Neutrophil (primary cell): ENCODE measurements at regions not wholly inside any gene's neighbourhood (a gene's known extent, or its start where the extent isn't known, plus 50 kb on each side); places are given as distances from the start of the nearest gene placed in this dataset.

ENCODE experiments used
- H3K27ac ChIP-seq: fragments of 200-600 bp; sonication (generic); 2 replicates; pipeline ENCODE4 v1.5.1; 2016; ENCODE audit warnings: mild to moderate bottlenecking, moderate library complexity
- H3K27me3 ChIP-seq: fragments of 200-600 bp; sonication (generic); 2 replicates; pipeline ENCODE4 v1.6.0; 2016; ENCODE audit warnings: mild to moderate bottlenecking
- H3K36me3 ChIP-seq: fragments of 200-600 bp; sonication (generic); 2 replicates; pipeline ENCODE4 v1.5.1; 2017
- H3K4me1 ChIP-seq, 2 experiments: fragments of 200-600 bp in 1 of 2; sonication (generic) in 1 of 2; 1 replicate in 1 of 2; 2 replicates in 1 of 2; pipeline versions ENCODE4 v1.5.1 to v1.6.1; 2013 to 2016; ENCODE audit warnings: low read depth in 1 of 2, low read length in 1 of 2, mild to moderate bottlenecking in 1 of 2, moderate library complexity in 1 of 2; ENCODE audit not compliant: control insufficient read depth in 1 of 2, insufficient read depth in 1 of 2
- H3K4me3 ChIP-seq, 2 experiments: fragments of 200-600 bp in 1 of 2; sonication (generic) in 1 of 2; 1 replicate in 1 of 2; 2 replicates in 1 of 2; pipeline ENCODE4 v1.5.1; 2013 to 2016; ENCODE audit warnings: low read depth in 1 of 2, low read length in 1 of 2, mild to moderate bottlenecking in 1 of 2, moderate library complexity in 1 of 2
- H3K9me3 ChIP-seq: fragments of 200-600 bp; sonication (generic); 2 replicates; pipeline ENCODE4 v1.5.1; 2016
- TF ChIP-seq, protein P1 (sequence below): fragments of 200-600 bp; sonication (generic); IDR thresholded peaks from 2 replicates; pipeline ENCODE4 v1.5.1; 2016; ENCODE audit warnings: antibody characterized with exemption

DNA sequence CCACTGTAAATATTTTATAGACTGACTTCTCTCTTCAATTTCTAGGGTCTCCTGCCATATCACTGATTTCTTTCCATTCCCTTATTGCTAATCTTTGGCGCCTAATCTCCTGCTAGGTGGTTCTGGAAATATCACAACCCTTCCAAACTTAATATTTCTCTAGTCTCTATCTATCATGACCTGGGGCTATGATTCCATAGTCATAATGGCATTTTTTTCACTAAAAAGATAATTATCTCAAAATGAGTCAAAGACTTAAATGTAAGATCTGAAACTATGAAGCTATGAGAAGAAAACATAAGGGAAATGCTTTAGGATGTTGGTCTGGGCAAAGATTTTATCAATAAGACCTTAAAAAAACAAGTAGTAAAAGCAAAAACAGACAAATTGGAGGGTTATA, 74.2 kb downstream of the LEPR start:
- H3K9me3 ChIP-seq: no peaks in the 10 kb centered on the region
- H3K27me3 ChIP-seq: no peaks in the 10 kb centered on the region
- H3K4me3 ChIP-seq: no peak overlapping the region
- H3K4me1 ChIP-seq: no peaks in the 10 kb centered on the region
- no peaks in the 10 kb centered on the region for H3K36me3 ChIP-seq
- H3K27ac ChIP-seq: no peak overlapping the region
- TF ChIP-seq, protein P1, sequence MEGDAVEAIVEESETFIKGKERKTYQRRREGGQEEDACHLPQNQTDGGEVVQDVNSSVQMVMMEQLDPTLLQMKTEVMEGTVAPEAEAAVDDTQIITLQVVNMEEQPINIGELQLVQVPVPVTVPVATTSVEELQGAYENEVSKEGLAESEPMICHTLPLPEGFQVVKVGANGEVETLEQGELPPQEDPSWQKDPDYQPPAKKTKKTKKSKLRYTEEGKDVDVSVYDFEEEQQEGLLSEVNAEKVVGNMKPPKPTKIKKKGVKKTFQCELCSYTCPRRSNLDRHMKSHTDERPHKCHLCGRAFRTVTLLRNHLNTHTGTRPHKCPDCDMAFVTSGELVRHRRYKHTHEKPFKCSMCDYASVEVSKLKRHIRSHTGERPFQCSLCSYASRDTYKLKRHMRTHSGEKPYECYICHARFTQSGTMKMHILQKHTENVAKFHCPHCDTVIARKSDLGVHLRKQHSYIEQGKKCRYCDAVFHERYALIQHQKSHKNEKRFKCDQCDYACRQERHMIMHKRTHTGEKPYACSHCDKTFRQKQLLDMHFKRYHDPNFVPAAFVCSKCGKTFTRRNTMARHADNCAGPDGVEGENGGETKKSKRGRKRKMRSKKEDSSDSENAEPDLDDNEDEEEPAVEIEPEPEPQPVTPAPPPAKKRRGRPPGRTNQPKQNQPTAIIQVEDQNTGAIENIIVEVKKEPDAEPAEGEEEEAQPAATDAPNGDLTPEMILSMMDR: no peak

DNA sequence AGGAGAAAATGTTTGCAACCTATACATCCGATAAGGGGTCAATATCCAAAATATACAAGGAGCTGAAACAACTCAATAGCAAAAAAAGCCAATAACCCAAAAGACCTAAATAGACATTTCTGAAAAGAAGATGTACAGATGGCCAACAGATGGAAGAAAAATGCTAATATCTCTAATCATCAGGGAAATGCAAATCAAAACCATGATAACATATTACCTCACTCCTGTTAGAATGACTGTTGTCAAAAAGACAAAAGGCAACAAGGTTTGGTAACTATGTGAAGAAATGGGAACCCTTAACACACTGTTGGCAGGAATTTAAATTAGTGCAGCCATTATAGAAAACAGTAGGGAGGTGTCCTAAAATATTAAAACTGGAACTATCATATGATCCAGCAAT, 74.7 kb downstream of the LEPR start:
- H3K36me3 ChIP-seq: no peaks in the 10 kb centered on the region
- H3K9me3 ChIP-seq: no peaks in the 10 kb centered on the region
- no peaks in the 10 kb centered on the region for H3K27me3 ChIP-seq
- TF ChIP-seq, protein P1: no peak
- H3K4me3 ChIP-seq: no peak overlapping the region
- no peaks in the 10 kb centered on the region for H3K4me1 ChIP-seq
- no peak overlapping the region for H3K27ac ChIP-seq

DNA sequence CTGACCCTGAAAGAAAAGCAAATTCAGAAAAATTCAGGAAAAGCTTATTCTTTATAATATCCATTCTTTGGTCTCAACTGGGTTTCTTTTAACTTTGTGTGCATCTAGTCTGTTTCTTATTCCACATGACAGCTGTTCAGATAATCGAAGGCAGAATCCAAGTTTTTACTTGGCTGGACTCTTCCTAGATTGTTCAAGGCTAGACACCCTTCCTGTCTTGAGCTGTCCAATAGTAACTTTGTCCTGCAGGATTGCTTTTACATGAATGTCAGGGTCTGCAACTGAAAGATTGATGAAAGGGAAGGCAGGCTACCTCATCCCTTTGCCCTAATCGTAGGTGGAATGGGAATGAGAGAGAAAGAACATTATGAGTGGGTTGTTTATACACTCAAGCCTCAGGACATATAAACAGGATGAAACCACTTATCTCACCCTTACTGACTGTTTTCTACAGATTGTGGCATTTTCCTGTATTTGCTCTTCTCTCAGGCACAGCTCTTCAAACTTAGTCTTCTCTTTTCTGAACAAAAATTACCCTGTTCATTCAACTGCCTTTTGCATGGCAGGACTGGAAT, 76.9 kb downstream of the LEPR start:
- Histone ChIP-seq H3K4me3 (no peak overlapping the region), H3K36me3 (no peaks in the 10 kb centered on the region), H3K27me3 (no peaks in the 10 kb centered on the region), H3K27ac (no peak overlapping the region), H3K4me1 (no peaks in the 10 kb centered on the region), H3K9me3 (no peaks in the 10 kb centered on the region)
- TF ChIP-seq, protein P1: no peak

DNA sequence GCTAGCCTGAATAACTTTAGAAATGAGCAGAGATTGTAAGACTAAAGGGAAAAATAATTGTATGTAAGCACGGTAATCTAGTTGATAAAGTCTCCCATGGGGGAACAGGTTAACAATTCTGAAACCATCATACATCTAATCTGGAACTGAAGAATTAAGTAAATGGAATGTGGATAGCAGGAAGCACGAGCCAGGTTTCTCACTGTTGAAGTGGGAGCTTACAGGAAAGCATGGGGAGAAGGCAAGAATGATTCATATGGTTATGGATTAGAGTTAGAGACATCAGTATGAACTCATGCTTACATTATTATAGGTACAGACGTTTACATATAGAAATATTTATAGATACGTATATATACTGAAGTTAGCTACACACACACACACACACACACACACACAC, 83.0 kb downstream of the LEPR start:
- H3K9me3 ChIP-seq: no peaks in the 10 kb centered on the region
- no peaks in the 10 kb centered on the region for H3K27me3 ChIP-seq
- H3K36me3 ChIP-seq: no peaks in the 10 kb centered on the region
- TF ChIP-seq, protein P1: no peak
- no peaks in the 10 kb centered on the region for H3K4me1 ChIP-seq
- no peak overlapping the region for H3K27ac ChIP-seq
- no peak overlapping the region for H3K4me3 ChIP-seq

DNA sequence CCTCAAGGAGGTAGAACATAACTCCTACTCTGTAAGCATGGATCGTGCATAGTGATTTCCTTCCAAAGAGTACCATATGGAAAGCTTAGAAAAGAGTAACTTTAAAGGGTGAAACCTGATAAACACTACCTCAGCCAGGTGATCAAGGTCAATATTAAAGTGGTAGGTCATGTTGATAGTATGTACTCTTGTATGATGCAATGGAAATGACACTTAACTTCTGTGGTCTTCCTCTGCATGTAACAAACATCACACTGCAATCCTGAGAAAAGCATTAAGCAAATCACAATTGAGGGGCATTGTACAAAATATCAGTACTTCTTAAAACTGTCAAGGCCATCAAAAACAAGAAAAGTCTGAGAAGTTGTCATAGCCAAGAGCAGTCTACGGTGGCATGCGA, 83.8 kb downstream of the LEPR start:
- H3K4me3 ChIP-seq: no peak overlapping the region
- H3K9me3 ChIP-seq: no peaks in the 10 kb centered on the region
- H3K36me3 ChIP-seq: no peaks in the 10 kb centered on the region
- no peaks in the 10 kb centered on the region for H3K27me3 ChIP-seq
- no peak overlapping the region for H3K27ac ChIP-seq
- no peaks in the 10 kb centered on the region for H3K4me1 ChIP-seq
- TF ChIP-seq, protein P1: no peak
